GM19023 (cell line): ENCODE measurements at regions not wholly inside any gene's neighbourhood (a gene's known extent, or its start where the extent isn't known, plus 50 kb on each side); places are given as distances from the start of the nearest gene placed in this dataset.
A peak's percentile ranks its signal among the peaks of the same experiment; 100 is the strongest.
"Not testable (repeated sequence)": the region's sequence is repeated elsewhere in the genome, so short reads cannot be mapped to it uniquely, and the experiment has no call there.

ENCODE experiments used
- ATAC-seq: cut with Tn5 transposase; IDR thresholded peaks from one replicate; pipeline ENCODE4 v1.9.1; 2021; ENCODE audit warnings: mild to moderate bottlenecking, moderate library complexity; ENCODE audit not compliant: unreplicated experiment

GRCh38 chrX:65610481-65610880, 57.0 kb upstream of the MSN start:
- no peak for ATAC-seq

- no peak for ATAC-seq
Observed at GRCh38 chrX:65610040-65610439, 57.4 kb upstream of the MSN start.

GRCh38 chrX:65609237-65609636, 58.2 kb upstream of the MSN start:
- ATAC-seq, result no peak

GRCh38 chrX:65608026-65608425, 59.4 kb upstream of the MSN start:
- ATAC-seq, result no peak

GRCh38 chrX:65607070-65607742, 60.2 kb upstream of the MSN start:
- ATAC-seq, result no peak

- ATAC-seq, result no peak
Observed at GRCh38 chrX:65602221-65602560, 65.3 kb upstream of the MSN start.

- ATAC-seq, result no peak
Observed at GRCh38 chrX:65601530-65602220, 65.8 kb upstream of the MSN start.

- ATAC-seq, result no peak
Observed at GRCh38 chrX:65601126-65601525, 66.3 kb upstream of the MSN start.

- no peak for ATAC-seq
Observed at GRCh38 chrX:65600106-65600505, 65.5 kb upstream of the LAS1L start.

GRCh38 chrX:65598559-65599147, 64.1 kb upstream of the LAS1L start:
- no peak for ATAC-seq

GRCh38 chrX:65596270-65597034, 61.9 kb upstream of the LAS1L start:
- peak; percentile 51 for ATAC-seq

GRCh38 chrX:65595460-65595876, 60.9 kb upstream of the LAS1L start:
- ATAC-seq, result peak; percentile 76

GRCh38 chrX:65591206-65591605, 56.6 kb upstream of the LAS1L start:
- no peak for ATAC-seq

GRCh38 chrX:65589304-65589703, 54.7 kb upstream of the LAS1L start:
- ATAC-seq, result no peak

GRCh38 chrX:65588795-65589194, 54.2 kb upstream of the LAS1L start:
- ATAC-seq, result no peak

GRCh38 chrX:65587616-65588526, 53.3 kb upstream of the LAS1L start:
- ATAC-seq, result no peak

GRCh38 chrX:65586491-65586890, 51.9 kb upstream of the LAS1L start:
- ATAC-seq, result no peak

- ATAC-seq, result not testable (repeated sequence)
Observed at GRCh38 chrX:65585226-65585625, 50.6 kb upstream of the LAS1L start.
